Head of caudate nucleus (tissue), 42 donors: ENCODE measurements at regions not wholly inside any gene's neighbourhood (a gene's known extent, or its start where the extent isn't known, plus 50 kb on each side); places are given as distances from the start of the nearest gene placed in this dataset.
"Not testable (repeated sequence)": the region's sequence is repeated elsewhere in the genome, so short reads cannot be mapped to it uniquely, and the experiment has no call there.

Experiments used
- DNase-seq, 42 donors: peaks; one replicate each; pipeline versions ENCODE4 v3.0.0 to v3.0.0-alpha.2; 2020 to 2021; ENCODE audit warnings: mixed read lengths in 7 of 42
- intact Hi-C: fragments of 100-400 bp; cut with DNase I; formaldehyde crosslinking; loops from one replicate; pipeline ENCODE4 v1.15.0; 2022

DNA sequence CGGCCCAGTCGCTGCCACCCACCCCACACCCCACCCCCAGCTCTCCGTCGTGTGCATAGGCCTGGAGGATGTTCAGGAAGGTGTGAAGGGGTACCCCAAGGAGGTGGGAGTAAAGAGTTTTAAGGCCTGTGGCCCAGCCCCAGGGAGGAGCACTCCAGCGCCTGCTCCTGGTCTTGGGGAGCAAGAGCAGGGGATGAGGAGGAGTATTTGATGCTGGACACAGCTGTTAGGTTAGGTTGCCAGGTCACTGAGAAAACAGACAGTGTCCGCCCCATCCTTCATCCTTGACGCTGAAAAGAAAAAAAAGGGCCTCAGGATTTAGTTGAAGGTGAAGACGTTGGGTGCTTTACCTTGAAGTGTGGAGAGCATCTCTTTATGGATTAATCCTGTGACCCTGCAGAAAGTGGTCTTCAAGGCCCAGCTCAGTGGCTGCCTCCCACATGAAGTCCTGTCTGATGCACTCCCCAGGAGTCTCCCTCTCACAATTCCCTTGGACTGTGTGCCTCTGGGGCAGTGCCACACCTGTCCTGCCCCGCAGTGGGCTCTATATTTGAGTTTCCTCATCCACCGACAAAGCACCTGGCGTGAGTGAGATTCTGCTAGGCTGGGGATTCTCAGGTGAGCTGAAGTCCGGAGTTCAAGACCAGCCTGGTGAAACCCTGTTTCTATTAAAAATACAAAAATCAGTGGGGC is 101.8 kb downstream of the SPRY4 start:
- intact Hi-C loops, result no loop called here
- DNase-seq, result no peak

DNA sequence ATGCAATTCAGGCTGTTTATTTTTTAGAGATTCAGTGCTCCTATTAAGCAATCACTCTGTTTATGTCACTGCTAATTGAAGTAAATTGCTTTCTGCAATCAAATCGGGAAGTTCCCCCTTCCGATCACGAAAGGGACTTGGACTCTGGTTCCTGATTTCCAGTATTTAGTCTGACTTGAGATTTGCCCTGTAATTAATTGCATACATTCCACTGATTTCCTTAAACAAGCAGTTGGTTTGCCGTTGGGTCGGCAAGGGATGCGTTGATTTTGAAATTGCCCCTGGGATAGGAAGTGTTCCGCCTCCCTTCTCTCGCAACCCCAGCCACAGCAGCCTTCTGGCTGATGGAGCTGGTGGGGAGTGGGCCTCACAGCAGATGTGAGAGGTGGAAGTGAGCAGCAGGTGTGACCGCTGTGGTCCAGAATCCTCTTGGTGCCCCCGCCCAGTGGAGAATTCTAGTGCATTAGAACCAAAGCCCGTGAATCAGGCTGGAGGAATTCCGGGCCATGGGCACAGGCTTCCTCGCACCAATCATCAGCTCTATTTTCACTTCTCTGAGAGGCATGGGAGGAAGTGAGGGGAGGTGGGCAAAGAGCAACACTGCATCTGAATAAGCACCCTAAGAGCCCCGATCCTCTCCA is 102.5 kb downstream of the SPRY4 start:
- DNase-seq, result no peak
- intact Hi-C loops, result no loop called here

DNA sequence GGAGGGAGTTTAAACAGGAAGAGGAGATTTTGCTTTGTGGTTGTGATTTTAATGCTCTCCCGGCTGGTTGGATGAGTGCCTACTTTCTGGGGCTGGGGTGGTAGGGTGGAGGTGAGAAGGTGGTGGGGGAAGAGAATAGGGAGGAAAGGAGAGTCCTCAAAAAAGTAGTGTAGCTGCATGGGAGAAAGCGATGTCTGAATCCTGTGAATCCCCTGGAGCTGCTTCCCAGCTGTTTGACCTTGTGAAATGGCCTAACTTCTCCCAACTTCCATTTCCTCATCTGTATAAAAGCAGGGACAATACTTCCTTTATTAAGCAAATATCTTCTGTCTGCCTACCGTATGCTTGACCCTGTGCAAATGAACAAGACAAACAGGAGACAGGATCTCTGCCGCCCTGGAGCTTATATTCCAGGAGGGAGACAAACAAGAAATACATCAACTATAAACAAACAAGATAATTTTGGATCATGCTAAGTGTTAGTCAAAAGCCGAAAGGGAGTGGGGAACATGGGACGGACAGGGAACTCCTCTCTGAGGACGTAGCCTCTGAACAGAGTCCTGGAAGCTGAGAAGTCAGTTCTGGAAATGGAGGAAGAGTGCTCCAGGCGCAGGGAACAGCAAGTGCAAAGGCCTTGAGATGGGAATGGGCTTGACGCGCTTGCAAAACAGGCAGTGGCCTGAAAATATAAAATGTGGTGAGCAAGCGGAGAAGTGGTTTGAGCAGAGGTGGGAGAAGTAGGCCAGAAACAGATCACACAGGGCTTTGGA is 103.5 kb downstream of the SPRY4 start:
- no peak for DNase-seq
- intact Hi-C loops, result no loop called here

DNA sequence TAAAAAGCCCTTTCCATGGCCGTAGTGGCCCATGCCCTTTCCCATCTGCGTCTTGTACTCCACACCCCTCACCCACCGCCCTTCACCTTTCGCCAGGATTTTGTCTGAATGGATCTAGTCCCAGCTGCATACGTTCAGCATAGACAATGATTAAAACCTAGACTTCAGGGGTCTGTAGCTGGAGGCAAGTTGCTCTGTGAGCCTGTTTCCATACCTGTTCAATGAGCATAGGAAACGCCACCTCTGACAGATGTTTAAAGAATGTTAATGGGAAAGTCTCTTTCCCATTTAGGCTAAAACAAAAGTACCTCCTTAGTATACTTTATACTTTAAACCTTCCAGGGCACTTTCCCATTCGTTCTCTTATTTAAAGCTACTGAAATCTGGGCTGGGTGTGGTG is 105.7 kb downstream of the SPRY4 start:
- no peak for DNase-seq
- intact Hi-C loops, result no loop called here

DNA sequence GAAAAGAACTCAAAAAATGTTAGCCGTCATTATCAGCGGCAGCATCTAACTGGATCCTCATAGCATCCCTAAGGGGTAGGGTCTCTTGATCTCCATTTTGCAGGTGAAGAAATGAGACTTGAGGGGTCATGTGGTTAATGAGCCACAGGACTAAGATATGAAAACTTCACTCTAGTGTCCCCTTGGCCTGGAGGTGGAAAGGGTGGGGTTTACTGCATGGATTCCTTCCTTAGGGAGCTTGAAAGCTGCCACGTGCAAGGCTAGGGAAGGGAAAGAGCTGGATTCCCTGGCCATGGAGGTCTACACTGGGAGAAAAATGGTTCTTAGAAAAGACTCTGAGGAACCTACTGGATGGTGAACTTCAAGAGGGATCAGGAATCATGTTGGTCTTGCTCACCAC is 107.9 kb downstream of the SPRY4 start:
- intact Hi-C loops, result no loop called here
- no peak for DNase-seq

DNA sequence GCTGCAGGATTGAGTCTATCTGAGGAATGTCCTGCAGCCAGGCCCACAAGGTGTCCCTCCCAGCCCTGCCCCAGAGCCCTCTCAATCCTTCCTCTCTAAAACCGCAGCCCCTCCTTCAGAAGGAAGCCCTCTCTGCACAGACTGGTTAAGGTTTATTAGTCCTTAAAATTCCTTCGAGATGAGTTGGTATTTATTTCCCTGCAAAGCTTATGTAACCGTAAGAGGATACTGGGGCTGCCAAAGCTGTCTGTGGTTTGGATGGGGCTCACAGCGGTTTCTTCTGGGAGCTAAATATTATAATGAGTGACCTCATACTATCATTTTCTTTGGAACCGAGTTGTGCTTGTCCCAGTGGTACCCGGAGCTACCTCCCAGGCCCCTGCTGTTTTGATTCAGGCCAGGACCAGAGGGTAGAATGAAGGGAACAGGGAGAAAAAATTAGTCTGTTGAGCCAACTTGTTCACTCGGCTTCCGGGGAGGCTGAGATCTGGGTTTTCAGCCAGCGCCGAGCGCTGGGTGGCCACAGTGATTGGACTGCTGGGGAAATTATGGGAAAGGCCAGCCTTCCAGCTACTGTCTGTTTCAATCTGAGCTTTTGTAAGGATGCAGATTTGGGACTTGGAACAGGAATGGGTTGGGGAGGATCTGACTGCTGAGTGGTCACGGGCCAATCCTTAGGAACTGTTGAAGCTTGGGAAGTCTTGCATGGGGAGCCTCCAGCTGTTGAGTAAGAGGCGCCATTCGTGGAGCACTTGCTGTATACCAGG is 107.5 kb downstream of the NDFIP1 start:
- intact Hi-C loops, result no loop called here
- peak in 7 of 42 donors; percentile 2 to 46 (median 10) for DNase-seq

DNA sequence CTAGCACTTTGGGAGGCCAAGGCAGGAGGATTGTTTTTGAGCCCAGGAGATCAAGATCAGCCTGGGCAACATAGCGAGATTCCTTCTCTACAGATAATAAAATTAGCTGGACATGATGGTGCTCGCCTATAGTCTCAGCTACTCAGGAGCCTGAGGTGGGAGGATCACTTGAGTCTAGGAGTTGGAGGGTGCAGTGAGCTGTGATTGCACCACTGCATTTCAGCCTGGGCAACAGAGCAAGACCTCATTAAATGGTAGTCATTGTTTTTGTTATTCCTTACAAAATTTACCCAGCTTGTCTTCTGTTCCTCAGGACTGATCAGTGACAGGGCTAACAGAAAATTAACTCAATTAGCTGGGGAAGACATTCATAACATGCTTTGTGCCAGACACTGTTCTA is 104.5 kb downstream of the NDFIP1 start:
- DNase-seq, result no peak
- intact Hi-C loops, result no loop called here

DNA sequence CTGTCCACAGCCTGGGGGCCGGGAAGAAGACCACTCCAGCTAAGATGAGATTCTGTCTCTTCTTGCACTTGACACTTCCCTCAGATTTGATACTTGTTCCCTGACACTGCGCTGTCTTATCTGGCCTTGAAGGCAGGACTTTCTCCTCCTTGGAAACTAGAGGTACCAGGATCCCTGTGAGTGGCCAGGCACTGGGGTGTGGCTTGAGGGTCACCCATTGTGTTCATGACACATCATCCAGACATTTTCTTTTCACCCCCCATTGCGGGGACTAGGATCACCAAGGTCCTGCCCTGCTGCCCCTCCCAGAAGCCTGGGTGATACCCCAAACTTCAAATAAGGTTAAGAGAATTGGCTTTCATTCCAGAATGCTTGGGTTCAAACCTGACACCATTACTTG is 103.3 kb downstream of the NDFIP1 start:
- intact Hi-C loops, result no loop called here
- DNase-seq, result no peak

DNA sequence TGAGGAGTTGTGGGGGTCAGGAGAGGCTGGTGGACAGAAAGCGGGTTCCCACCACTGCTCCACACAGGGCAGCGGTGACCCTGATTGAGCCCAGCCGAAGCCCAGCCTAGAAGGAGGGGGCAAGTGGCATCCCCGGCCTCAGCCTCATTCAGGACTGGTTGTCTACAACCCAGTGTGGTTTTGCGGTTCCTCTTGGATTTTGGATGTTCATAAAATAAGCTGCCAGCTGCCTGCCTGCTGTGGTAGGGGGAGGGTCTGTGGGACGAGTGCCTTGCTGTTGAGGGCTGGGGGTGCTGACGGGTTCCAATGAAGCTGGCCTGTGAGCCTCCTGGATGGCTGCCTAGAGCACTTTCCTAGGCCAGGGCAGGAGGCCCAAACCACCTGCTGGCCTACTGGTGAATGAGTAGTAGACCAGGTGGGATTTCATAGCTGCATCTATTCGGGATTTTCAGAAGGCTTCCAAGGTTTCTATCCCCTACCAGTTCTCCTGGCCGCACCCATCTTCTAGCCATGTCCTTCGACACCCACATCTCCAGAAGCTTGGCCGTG is 102.4 kb downstream of the NDFIP1 start:
- DNase-seq, result no peak
- intact Hi-C loops, result no loop called here

DNA sequence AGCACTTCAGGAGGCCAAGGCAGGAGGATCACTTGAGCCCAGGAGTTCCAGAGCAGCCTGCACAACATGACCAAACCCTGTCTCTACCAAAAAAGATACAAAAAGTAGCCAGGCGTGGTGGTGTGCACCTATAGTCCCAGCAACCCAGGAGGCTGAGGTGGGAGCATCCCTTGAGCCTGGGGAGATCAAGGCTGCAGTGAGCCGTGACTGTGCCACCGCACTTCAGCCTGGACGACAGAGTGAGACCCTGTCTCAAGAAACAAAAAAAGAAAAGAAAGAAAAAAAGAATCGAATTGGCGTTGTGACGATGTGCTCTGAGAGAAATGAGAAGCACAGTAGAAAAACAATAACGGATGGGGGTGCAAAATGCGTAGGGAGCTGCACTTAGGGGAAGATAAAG is 101.4 kb downstream of the NDFIP1 start:
- intact Hi-C loops, result no loop called here
- no peak for DNase-seq

DNA sequence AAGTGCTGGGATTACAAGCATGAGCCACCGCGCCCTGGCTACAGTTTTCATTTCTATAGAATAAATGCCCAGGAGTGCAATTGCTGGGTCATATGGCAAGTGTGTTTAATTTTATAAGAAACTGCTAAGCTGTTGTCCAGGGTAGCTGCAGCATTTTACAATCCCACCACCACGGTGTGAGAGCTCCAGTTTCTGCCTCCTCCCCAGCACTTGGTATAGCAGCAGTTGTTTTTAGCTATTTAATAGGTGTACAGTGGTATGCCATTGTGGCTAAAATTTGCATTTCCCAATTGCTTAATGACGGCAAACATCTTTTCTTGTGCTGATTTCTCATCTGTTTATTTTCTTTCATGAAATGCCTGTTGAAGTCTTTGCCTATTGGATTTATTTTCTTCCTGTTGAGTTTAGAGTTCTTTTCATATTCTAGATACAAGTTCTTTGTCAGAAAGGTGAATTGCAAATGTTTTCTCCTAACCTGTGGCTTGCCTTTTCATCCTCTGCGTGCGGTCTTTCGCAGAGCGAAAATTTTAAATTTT is 100.3 kb downstream of the NDFIP1 start:
- intact Hi-C loops, result no loop called here
- no peak for DNase-seq

DNA sequence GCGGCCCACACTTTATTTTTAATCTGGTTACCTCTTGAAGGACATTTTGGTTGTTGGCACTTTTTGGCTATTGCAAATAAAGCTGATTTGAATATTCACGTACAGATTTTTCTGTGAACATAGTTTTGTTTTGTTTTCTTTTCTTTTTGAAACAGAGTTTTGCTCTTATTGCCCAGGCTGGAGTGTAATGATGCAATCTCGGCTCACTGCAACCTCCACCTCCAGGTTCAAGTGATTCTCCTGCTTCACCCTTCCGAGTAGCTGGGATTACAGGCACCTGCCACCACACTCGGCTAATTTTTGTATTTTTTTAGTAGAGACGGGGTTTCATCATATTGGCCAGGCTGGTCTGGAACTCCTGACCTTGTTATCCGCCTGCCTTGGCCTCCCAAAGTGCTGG is 99.7 kb downstream of the NDFIP1 start:
- DNase-seq, intact Hi-C loops: not testable (repeated sequence)

DNA sequence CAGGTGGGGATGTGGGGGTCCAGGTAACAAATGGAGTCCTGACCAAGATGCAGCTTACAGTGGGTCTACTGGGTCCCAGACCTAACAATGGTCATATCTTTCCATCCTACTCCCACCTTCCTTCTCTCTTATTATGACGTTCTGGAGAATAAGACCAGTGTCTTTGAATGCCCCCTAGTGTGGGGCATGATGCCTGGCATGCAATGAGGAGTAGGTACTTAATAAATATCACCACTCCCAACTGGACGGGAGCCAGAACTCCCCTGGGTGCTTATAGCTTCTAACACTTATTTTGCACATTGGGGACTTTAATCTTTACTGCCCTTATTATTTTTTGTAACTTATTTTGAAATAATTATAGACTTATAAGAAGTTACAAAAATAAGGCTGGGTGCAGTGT is 98.2 kb downstream of the NDFIP1 start:
- DNase-seq, result no peak
- intact Hi-C loops, result no loop called here

DNA sequence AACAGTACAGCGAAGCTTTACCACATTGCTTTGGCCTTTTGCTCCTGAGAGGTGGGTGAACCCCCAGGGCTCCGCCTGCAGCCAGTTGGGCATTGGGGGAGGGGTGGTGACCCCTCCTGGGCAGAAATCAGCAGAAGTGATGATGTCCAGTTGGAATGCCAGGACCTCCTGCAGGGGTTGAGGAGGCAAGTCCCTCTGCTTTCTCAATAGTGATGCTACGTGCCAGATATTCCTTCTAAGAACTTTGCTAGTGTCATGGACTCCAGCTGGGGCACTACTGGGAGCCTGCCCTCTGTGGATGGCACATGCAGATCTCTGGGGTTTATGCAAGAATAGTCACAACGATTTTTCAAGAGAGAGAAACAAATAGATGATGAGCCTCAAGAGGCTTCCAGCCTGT is 95.6 kb downstream of the NDFIP1 start:
- intact Hi-C loops, result no loop called here
- DNase-seq, result no peak
